ENCODE measurements at regions not wholly inside any gene's neighbourhood (a gene's known extent, or its start where the extent isn't known, plus 50 kb on each side); places are given as distances from the start of the nearest gene placed in this dataset.

GRCh38 chr2:224182498-224182897 is 143.4 kb upstream of the SERPINE2 start:
- TF ChIP-seq CTCF (IDR thresholded peaks at IDR 0.05; ENCODE audit: insufficient read depth, low read depth, low read length) (no peak), EZH2 (IDR thresholded peaks at IDR 0.05; ENCODE audit: insufficient read depth, low read length) (no peak)

Measured in astrocyte (in vitro differentiated cells and primary cell).